ENCODE measurements at regions not wholly inside any gene's neighbourhood (a gene's known extent, or its start where the extent isn't known, plus 50 kb on each side); places are given as distances from the start of the nearest gene placed in this dataset.

DNA sequence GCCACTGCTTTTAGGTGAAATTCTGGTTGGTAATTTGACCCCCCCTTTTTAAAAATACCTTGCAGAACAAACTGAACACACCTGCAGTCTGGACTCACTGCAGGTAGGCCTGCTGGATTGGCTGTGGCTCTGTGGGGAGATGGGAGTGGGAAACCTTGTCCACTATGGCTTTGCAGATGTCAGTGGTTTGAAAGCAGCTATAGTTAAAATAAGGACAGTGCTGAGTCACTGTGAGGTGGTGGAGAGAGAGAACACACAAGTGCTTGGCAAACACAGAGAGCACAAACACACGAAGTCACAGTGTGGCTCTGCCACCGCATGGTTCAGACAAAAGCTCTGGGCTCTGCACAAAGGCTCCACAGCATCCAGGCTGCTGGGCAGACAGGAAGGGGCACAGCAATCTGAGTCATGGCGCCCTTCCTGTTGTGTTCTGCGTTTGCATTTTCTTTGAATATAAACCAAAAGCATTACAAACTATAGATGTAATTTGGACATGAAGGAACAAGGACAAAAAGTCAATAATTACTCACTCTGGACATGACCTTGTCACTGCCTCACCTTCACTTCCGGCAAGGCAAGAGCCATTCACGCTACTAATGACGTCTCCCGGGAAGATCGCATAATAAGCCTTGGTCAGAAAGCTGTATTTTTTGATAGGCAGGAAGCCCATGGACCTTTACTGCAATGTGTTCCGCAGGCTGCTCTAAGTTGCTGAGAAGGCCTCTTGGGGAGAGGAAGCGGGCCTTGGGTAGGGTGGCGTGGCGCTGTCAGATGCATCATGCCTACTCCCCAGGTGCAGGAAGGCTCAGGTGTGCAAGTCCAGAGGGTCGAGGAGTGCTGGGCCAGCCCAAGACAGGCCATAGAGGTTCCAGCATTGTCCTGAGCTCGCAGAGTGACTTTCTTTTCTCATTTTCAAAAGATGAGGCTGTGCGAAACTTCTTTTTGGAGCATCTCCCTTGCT is 60.1 kb upstream of the MED9 start:
- DNase-seq (ENCODE audit: low read depth, low spot score): peak; percentile 79

DNA sequence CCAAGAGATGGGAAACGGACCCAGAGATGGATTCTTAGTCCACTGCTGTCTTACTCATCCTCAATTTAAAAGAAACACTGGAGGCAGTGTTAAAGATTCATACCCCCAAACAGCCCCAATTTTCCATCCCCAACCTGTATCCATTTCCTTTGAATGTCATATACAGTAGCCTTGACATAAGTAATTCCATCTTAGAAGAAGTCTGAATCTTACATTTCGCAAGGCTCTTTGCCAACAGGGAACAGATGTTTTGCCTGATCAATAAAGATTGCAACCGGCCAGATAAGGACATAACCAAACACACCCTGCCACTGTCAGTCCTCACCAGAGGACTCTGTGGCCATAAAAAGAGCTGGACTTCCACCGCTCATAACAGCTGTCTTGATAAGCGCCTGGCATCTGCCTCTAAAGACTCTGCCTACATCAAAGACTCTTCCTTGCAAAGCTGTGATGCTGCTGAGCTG is 59.0 kb upstream of the MED9 start:
- DNase-seq (ENCODE audit: low read depth, low spot score): no peak

DNA sequence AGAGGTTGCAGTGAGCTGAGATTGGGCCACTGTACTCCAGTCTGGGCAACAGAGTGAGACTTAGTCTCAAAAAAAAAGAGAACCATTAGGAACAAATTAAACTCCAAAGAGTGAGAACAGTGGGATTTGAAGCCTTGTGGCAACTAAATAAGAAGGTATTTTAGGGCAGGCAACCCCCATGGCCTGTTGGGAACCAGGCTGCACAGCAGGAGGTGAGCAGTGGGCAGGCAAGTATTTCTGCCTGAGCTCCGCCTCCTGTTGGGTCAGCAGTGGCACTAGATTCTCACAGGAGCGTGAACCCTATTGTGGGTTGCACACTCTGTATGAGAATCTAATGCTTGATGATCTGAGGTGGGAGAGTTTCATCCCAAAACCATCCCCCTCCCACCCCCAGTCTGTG is 57.6 kb upstream of the MED9 start:
- DNase-seq (ENCODE audit: low read depth, low spot score): no peak

DNA sequence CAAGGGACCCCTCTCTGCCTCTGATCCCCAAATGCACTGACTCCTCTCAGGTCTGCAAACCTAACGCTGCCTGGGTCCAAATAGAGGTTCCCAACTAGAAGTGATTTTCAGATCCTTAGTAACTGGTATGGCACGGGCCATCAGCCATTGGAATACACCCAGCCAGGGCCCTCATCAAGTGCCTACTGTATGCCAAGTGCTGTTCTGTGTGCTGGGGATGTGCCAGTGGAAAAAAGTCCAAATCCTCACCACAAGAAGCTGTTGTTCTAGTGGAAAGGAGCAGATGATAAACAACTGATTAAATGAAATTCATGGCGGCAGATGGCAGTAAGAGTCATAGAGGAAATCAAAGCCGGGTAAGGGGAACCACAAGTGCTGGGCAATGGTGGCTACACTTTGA is 57.2 kb upstream of the MED9 start:
- no peak for DNase-seq (ENCODE audit: low read depth, low spot score)

DNA sequence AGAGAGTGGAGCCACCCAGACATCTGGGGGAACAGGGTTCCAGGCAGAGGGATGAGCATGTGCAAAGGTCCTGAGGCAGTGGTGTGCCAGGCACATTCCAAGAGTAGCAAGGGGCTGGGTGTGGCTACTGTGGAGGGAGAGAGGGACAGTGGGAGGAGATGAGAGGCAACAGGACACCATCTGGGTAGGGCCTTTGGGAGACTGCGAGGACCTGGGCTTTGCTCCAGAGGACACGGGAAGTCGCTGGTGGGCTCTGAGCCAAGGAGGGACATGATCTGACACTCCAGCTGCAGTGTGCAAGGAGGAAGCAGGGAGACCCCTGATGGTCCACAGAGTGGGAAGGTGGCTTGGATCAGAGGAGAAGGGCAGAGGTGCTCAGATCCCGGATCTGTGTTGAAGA is 56.7 kb upstream of the MED9 start:
- DNase-seq (ENCODE audit: low read depth, low spot score): no peak

DNA sequence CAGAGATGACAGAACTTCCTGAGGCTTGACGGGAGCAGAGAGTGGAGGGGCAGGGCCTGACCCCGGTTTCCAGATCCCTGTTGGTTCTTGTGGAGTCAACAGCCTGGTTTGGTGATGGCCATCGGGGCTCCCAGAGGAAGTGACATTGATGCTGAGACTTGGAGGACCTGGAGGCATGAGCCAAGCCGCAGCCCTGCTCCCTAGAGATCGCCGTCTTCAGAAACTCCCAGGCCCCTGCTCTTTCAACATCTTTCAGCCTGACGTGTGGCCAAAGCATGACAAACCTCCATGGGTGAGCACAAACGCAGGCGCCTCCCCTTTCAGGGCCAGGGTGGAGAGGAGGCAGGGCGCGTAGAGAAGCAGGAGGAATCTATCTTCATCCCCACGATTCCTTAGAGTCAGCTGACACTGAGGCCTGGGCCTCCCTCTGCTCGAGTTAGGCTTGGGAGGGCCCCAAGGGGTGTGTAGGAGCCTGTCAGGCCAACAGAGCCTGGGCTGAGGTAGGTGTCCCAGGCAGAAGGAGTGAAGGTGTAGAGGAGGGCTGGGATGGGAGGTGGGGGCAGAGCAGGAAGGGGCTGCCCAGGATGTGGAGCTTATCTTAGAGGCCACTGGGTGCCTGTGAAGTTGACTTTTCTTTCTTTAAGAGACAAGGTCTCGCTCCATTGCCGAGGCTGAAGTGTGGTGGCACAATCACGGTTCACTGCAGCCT is 56.1 kb upstream of the MED9 start:
- DNase-seq (ENCODE audit: low read depth, low spot score): no peak

DNA sequence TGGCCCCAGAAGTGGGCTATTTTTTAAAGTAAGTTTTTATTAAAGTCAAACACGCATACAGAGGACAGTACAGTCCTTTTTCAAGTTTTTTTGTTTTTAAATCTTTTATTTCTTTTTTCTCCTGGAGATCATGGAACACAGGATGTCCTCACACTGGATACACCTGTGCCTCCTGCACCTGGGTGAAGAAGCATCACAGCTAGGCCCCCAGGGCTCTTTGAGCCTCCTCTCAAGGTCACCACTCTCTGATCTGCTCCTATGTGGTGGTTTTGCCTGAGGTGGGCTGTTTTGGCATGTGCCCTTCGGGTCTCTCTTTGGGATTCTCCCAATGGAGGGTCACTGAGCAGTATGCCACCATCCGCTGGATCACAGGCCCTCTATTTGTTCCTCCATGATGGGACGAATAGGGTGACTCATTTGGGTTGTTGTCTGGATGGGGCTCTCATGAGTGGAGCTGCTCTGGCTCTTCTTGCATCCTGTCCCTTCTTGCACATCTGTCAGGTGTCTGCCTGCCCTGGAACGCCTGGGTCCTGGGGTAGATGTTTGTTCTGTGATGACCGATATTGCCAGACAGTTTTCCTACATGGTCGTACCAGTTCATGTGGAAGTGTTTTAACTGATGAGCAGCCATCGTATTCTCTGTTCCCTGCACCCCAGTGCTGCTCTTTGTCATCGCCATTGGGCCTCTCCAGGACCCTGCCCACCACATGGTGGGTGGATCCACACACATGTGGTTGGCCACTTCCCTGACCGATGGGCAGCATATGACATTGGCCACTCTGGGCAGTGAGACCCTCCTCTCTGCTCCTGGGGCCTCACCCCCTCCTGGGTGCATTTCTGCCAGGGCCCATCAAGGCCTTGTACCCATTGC is 55.2 kb upstream of the MED9 start:
- no peak for DNase-seq (ENCODE audit: low read depth, low spot score)

DNA sequence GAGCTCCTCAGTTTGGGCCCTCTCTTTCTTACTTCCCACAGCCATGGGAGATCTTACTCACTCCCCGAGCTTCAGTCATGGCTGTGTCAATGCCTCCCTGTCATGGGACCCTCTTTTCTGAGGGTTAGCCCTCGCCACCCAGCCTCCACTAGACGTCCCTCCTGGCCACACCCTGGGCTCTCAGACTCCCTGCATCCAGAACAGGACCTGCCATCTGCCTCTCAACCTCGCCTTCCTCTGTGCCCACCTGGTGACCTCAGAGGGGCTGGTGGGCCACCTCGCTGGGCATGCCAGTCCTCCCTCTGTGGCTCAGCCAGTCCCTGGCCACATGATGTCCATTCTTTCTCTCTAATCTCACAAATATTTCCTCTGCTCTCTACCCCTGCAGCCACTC is 54.6 kb upstream of the MED9 start:
- DNase-seq (ENCODE audit: low read depth, low spot score): no peak

DNA sequence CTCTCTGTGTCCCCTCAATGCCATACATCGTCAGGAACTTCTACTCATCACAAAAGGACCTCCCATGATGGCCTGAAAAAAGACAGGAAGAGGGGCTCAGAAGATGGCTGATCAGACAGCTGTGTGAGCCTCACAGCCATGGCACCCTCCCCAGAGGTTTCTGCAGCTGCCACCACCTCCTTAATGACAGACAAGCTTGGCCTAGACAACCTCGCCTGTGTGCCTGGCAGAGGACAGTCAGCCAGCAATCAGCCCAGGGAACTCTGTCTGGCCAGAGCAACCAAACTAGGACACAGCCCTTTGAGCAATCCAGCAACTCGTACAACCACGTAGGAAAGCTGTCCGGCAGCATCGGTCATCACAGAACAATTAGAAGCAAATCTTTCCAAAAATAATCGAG is 54.2 kb upstream of the MED9 start:
- DNase-seq (ENCODE audit: low read depth, low spot score): no peak

DNA sequence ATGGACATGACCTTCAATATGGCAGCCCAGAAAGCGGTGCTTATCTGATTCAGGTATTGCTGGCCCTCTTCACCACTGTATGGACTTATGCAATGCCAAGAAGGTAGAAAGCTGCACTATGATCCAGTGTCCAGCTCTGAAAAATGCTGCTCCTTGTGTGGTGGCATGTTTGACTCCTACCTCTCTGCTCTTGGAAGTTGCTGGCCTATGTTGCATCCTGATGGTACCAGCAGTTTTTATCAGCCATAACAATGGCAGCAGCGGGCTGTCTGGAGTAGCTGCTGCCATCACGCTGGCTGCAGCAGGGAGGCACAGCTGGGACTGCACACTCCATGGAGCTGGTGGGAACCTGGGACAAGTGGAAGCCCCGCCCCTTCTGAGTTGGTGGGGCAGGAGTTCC is 53.1 kb upstream of the MED9 start:
- DNase-seq (ENCODE audit: low read depth, low spot score): no peak

DNA sequence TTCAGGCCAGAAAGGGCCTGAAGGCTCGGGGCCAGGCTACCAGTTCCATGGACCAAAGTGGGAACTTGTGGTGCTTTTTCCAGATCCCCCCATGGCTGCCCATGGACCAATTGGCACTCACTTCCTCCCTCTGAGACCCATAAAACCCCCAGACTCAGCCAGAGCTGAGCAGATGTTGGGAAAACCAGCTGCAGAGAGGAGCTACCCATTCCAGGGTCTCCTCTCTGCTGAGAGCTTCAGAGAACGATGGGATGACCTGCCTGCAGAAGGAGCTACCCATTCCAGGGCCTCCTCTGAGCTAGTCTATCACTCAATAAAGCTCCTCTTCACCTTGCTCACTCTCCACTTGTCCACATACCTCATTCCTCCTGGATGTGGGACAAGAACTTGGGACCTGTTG is 52.2 kb upstream of the MED9 start:
- DNase-seq (ENCODE audit: low read depth, low spot score): no peak

DNA sequence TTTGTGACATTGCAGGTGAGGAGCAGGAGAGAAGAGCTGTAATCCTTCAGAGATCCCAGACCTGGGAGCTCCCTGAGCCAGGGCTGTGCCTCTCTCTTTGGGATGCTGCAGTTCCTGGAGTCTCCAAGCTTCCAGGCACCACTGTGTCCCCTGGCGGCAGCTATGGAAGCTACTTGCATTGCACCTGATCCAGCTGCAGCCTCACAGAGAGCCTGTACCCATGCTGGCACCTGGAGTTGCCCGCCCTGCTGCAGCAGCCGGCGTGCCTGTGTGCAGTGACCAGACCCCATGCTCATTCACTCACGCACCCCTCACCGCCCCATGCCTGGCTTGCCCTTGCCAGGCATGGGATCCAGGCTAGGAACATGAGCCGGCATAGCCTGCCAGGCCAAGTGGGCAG is 51.8 kb upstream of the MED9 start:
- DNase-seq (ENCODE audit: low read depth, low spot score): no peak

DNA sequence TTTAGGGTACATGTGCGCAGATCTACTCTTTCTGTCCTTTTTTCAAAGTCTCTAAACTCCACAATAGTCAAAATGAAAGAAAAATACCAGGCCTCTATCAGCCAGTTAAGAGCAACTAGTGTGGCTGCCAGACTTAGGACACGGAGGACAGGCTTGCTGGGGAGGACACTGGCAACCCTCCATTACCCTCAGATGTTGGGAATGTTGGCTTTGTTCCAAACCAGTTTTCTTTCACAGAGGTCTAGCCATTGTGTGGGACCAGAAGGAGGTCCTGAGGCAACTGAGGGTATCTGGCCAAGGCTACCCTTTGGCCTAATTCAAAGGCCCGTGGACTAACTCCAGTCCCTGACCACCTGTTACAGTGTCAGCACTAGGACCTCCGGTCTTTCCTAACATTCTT is 51.2 kb upstream of the MED9 start:
- no peak for DNase-seq (ENCODE audit: low read depth, low spot score)

DNA sequence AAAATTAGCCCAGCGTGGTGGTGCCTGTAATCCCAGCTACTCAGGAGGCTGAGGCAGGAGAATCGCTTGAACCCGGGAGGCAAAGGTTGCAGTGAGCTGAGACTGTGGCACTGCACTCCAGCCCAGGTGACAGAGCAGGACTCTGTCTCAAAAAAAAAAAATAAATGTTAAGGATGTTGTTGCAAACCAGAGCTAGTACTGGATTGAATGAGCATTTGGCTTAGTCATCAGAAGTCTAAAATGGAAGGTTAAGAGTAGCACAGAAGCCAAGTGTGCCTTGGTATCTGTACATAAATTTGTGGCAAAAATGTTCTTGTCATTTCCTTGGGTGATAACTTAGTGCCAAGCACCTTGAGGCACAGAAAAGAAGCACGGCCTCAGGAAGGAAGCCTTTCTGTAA is 50.6 kb upstream of the MED9 start:
- no peak for DNase-seq (ENCODE audit: low read depth, low spot score)
